ENCODE measurements at regions not wholly inside any gene's neighbourhood (a gene's known extent, or its start where the extent isn't known, plus 50 kb on each side); places are given as distances from the start of the nearest gene placed in this dataset.

GRCh38 chr15:53354874-53355273 is 404.6 kb downstream of the WDR72 start:
- Histone ChIP-seq H3K36me3 (no peaks in the 10 kb centered on the region), H3K27ac (no peak overlapping the region), H3K27me3 (no peaks in the 10 kb centered on the region), H3K9me3 (no peaks in the 10 kb centered on the region), H3K4me3 (replicated peaks in 1 of 3) (no peak overlapping the region), H3K4me1 (no peaks in the 10 kb centered on the region)
- DNase-seq = no peak
- TF ChIP-seq POLR2A (IDR thresholded peaks at IDR 0.05) (no peak), CTCF (IDR thresholded peaks at IDR 0.05) (no peak)
- intact Hi-C loops (cut with DNase I) = no loop called here

- no peak for TF ChIP-seq CTCF (IDR thresholded peaks at IDR 0.05)
- no peak for TF ChIP-seq POLR2A (IDR thresholded peaks at IDR 0.05)
- no peak overlapping the region for H3K4me3 ChIP-seq (replicated peaks in 1 of 3)
- no peaks in the 10 kb centered on the region for H3K4me1 ChIP-seq
- 78 to 79% methylated on average over 3 of the region's 3 CpGs for WGBS, 2 donors
- no peaks in the 10 kb centered on the region for H3K36me3 ChIP-seq
- no peak overlapping the region for H3K27ac ChIP-seq
- no peaks in the 10 kb centered on the region for H3K27me3 ChIP-seq
- DNase-seq = no peak
- intact Hi-C loops (cut with DNase I) = no loop called here
- no peaks in the 10 kb centered on the region for H3K9me3 ChIP-seq
These were observed 408.1 kb downstream of the WDR72 start for GRCh38 chr15:53351373-53351772.

- no peaks in the 10 kb centered on the region for H3K4me1 ChIP-seq
- H3K27me3 ChIP-seq = no peaks in the 10 kb centered on the region
- DNase-seq = no peak
- H3K27ac ChIP-seq = no peak overlapping the region
- H3K36me3 ChIP-seq = no peaks in the 10 kb centered on the region
- H3K9me3 ChIP-seq = no peaks in the 10 kb centered on the region
- WGBS, 2 donors = 79 to 80% methylated on average over 3 of the region's 3 CpGs
- TF ChIP-seq POLR2A (IDR thresholded peaks at IDR 0.05) = no peak
- H3K4me3 ChIP-seq (replicated peaks in 1 of 3) = no peak overlapping the region
- intact Hi-C loops (cut with DNase I) = no loop called here
These were observed 412.9 kb downstream of the WDR72 start for GRCh38 chr15:53346583-53346982.

- no peak overlapping the region for H3K4me3 ChIP-seq (replicated peaks in 1 of 3)
- intact Hi-C loops (cut with DNase I) = no loop called here
- no peaks in the 10 kb centered on the region for H3K4me1 ChIP-seq
- no peak for TF ChIP-seq CTCF (IDR thresholded peaks at IDR 0.05)
- H3K27me3 ChIP-seq = no peaks in the 10 kb centered on the region
- no peaks in the 10 kb centered on the region for H3K36me3 ChIP-seq
- DNase-seq = no peak
- no peak overlapping the region for H3K27ac ChIP-seq
- WGBS, 2 donors = 63% methylated on average over 3 of the region's 3 CpGs
- no peaks in the 10 kb centered on the region for H3K9me3 ChIP-seq
These were observed 427.9 kb downstream of the WDR72 start for GRCh38 chr15:53331328-53332190.

- no peaks in the 10 kb centered on the region for H3K4me1 ChIP-seq
- H3K9me3 ChIP-seq = no peaks in the 10 kb centered on the region
- H3K4me3 ChIP-seq (replicated peaks in 1 of 3) = no peak overlapping the region
- TF ChIP-seq POLR2A (IDR thresholded peaks at IDR 0.05) (no peak), CTCF (IDR thresholded peaks at IDR 0.05) (no peak)
- intact Hi-C loops (cut with DNase I) = no loop called here
- WGBS, 2 donors = 40 to 63% methylated on average over 1 of the region's 1 CpG
- H3K36me3 ChIP-seq = no peaks in the 10 kb centered on the region
- H3K27me3 ChIP-seq = no peaks in the 10 kb centered on the region
- no peak for DNase-seq
- H3K27ac ChIP-seq = no peak overlapping the region
These were observed 431.1 kb downstream of the WDR72 start for GRCh38 chr15:53328341-53328740.
